ENCODE measurements at regions not wholly inside any gene's neighbourhood (a gene's known extent, or its start where the extent isn't known, plus 50 kb on each side); places are given as distances from the start of the nearest gene placed in this dataset.

DNA sequence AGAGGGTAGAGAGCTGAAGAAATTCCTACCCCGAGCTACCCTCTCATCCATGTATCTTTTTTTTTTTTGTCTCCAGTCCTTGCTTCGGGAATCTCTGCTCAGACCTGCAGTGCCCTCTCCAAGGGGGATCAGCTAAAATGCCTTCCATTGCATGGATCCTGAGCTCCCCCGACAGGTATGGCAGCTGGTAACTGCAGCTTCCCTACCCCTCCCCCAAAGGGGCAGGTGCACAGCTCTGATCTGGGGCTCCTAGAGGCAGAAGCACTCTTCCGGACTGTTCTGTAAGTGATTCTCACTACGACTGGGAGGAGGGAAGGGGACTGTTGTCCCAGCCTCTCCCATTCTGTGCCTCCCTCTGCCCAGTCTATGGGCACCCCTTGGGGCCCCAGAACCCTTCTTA is 169.6 kb downstream of the MELK start (continued):
- TF ChIP-seq, protein P1, sequence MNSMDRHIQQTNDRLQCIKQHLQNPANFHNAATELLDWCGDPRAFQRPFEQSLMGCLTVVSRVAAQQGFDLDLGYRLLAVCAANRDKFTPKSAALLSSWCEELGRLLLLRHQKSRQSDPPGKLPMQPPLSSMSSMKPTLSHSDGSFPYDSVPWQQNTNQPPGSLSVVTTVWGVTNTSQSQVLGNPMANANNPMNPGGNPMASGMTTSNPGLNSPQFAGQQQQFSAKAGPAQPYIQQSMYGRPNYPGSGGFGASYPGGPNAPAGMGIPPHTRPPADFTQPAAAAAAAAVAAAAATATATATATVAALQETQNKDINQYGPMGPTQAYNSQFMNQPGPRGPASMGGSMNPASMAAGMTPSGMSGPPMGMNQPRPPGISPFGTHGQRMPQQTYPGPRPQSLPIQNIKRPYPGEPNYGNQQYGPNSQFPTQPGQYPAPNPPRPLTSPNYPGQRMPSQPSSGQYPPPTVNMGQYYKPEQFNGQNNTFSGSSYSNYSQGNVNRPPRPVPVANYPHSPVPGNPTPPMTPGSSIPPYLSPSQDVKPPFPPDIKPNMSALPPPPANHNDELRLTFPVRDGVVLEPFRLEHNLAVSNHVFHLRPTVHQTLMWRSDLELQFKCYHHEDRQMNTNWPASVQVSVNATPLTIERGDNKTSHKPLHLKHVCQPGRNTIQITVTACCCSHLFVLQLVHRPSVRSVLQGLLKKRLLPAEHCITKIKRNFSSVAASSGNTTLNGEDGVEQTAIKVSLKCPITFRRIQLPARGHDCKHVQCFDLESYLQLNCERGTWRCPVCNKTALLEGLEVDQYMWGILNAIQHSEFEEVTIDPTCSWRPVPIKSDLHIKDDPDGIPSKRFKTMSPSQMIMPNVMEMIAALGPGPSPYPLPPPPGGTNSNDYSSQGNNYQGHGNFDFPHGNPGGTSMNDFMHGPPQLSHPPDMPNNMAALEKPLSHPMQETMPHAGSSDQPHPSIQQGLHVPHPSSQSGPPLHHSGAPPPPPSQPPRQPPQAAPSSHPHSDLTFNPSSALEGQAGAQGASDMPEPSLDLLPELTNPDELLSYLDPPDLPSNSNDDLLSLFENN (IDR thresholded peaks at IDR 0.05; ENCODE audit: low read depth in 2 of 2, low read length in 2 of 2): no peak
- TF ChIP-seq RCOR1 (IDR thresholded peaks at IDR 0.05; ENCODE audit: borderline replicate concordance in 1 of 2, low read depth in 2 of 2, low read length in 2 of 2): no peak
- TF ChIP-seq MBD2 (IDR thresholded peaks at IDR 0.05; ENCODE audit: borderline replicate concordance, low read depth): no peak

DNA sequence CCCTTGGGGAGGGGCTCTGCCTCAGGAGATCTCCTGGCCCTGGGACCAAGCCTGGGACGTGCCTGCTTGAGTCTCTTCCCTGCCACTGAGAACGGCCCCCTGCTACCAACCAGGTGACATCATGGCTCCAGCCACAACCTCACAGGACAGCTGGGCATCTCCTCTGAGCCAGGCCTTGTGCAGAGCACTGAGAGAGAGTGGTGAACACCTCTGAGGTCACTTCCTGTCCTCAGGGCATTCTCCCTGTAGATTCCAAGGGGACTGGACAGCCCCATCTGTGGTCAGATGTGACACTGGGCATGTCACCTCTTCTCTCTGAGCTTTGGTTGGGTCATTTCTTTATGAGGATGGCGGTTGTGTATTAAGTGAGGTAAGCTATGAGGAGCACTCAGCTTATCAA is 172.0 kb downstream of the MELK start:
- no peaks in the 10 kb centered on the region for H3K79me2 ChIP-seq (ENCODE audit: control insufficient read depth, insufficient read depth, low read length)
- ATAC-seq (no peak), DNase-seq (ENCODE audit: extremely low read depth in 1 of 4, low spot score in 3 of 4) (no peak), FAIRE-seq (no peak)
- WGBS (ENCODE audit: insufficient coverage, low coverage, missing lambda C conversion rate): 0% methylated on average over 3 of the region's 3 CpGs
- no peak overlapping the region for H3K9ac ChIP-seq (ENCODE audit: insufficient read depth in 1 of 2, low read depth in 2 of 2, low read length in 2 of 2)
- no peak overlapping the region for H3K27ac ChIP-seq (ENCODE audit: extremely low read depth, low read depth, low read length)
- no peaks in the 10 kb centered on the region for H3K36me3 ChIP-seq (ENCODE audit: control insufficient read depth, insufficient read depth, low read length)
- POLR2A ChIA-PET: interaction anchor here (0.8 kb wide), 2 partner anchors 12 to 631 kb away, joined by 4 read pairs; no protein-coding TSS in a partner anchor
- no peaks in the 10 kb centered on the region for H3K9me1 ChIP-seq (ENCODE audit: control insufficient read depth, insufficient read depth, low read length)
- H2AFZ ChIP-seq (ENCODE audit: low read depth, low read length): no peak overlapping the region
- H3K4me1 ChIP-seq (replicated peaks in 1 of 2; ENCODE audit: control insufficient read depth in 2 of 2, insufficient read depth in 2 of 2, low read length in 2 of 2): peaks cover 0 to 3% of the 10 kb centered on the region in 2 experiments; a peak in 1 of 5 replicates
- H3K4me2 ChIP-seq (ENCODE audit: insufficient read depth, low read length): no peak overlapping the region
- intact Hi-C loops (cut with micrococcal nuclease) (no loop called here), in situ Hi-C loops (cut with MboI) (loop anchor here (25.0 kb wide), 1 partner anchor 332 kb away; the partner anchor contains the start of gene RNF38)
- no peaks in the 10 kb centered on the region for H4K20me1 ChIP-seq (replicated peaks; ENCODE audit: control insufficient read depth, insufficient read depth, low read length)
- no peaks in the 10 kb centered on the region for H3K9me3 ChIP-seq (replicated peaks; ENCODE audit: control insufficient read depth, insufficient read depth, low read depth, low read length)
- H3K4me3 ChIP-seq: no peak overlapping the region
- H3K27me3 ChIP-seq (ENCODE audit: control insufficient read depth in 2 of 2, insufficient read depth in 2 of 2, low read length in 2 of 2): peaks cover 2 to 25% of the 10 kb centered on the region in 2 experiments; a peak in 1 of 5 replicates
- BruUV-seq (replicated peaks): no TSS peak
- CTCF ChIA-PET (ENCODE audit: low intra/inter-chr PET ratio): no interaction called here
- TF ChIP-seq ZNF384 (IDR thresholded peaks at IDR 0.05; ENCODE audit: low read depth, low read length): no peak
- TF ChIP-seq ARHGAP35 (IDR thresholded peaks at IDR 0.05; ENCODE audit: partially characterized antibody): no peak
- TF ChIP-seq GATAD2A (IDR thresholded peaks at IDR 0.05): no peak
- TF ChIP-seq XRCC5 (IDR thresholded peaks at IDR 0.05; ENCODE audit: low read depth, low read length): no peak
- TF ChIP-seq, protein P2, sequence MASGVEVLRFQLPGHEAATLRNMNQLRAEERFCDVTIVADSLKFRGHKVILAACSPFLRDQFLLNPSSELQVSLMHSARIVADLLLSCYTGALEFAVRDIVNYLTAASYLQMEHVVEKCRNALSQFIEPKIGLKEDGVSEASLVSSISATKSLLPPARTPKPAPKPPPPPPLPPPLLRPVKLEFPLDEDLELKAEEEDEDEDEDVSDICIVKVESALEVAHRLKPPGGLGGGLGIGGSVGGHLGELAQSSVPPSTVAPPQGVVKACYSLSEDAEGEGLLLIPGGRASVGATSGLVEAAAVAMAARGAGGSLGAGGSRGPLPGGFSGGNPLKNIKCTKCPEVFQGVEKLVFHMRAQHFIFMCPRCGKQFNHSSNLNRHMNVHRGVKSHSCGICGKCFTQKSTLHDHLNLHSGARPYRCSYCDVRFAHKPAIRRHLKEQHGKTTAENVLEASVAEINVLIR (CRISPR knock-in tag; IDR thresholded peaks at IDR 0.05): no peak
- TF ChIP-seq ZNF184 (CRISPR knock-in tag; IDR thresholded peaks at IDR 0.05): no peak
- no peak for TF ChIP-seq POLR3G (IDR thresholded peaks at IDR 0.05; ENCODE audit: extremely low read depth, insufficient read length, insufficient replicate concordance)
- TF ChIP-seq ZNF830 (CRISPR knock-in tag; IDR thresholded peaks at IDR 0.05): no peak
- no peak for TF ChIP-seq CREB1 (IDR thresholded peaks at IDR 0.05)
- no peak for TF ChIP-seq CREB1 (CRISPR knock-in tag; IDR thresholded peaks at IDR 0.05)
- TF ChIP-seq, protein P3, sequence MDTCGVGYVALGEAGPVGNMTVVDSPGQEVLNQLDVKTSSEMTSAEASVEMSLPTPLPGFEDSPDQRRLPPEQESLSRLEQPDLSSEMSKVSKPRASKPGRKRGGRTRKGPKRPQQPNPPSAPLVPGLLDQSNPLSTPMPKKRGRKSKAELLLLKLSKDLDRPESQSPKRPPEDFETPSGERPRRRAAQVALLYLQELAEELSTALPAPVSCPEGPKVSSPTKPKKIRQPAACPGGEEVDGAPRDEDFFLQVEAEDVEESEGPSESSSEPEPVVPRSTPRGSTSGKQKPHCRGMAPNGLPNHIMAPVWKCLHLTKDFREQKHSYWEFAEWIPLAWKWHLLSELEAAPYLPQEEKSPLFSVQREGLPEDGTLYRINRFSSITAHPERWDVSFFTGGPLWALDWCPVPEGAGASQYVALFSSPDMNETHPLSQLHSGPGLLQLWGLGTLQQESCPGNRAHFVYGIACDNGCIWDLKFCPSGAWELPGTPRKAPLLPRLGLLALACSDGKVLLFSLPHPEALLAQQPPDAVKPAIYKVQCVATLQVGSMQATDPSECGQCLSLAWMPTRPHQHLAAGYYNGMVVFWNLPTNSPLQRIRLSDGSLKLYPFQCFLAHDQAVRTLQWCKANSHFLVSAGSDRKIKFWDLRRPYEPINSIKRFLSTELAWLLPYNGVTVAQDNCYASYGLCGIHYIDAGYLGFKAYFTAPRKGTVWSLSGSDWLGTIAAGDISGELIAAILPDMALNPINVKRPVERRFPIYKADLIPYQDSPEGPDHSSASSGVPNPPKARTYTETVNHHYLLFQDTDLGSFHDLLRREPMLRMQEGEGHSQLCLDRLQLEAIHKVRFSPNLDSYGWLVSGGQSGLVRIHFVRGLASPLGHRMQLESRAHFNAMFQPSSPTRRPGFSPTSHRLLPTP (IDR thresholded peaks at IDR 0.05; ENCODE audit: borderline replicate concordance, extremely low read depth, insufficient read length): no peak

Data from K562 (cell line).